ENCODE measurements at regions not wholly inside any gene's neighbourhood (a gene's known extent, or its start where the extent isn't known, plus 50 kb on each side); places are given as distances from the start of the nearest gene placed in this dataset.

- DNase-seq (ENCODE audit: low read depth), result no peak
These were observed 458.3 kb upstream of the BRINP1 start for GRCh38 chr9:119827526-119827925.

- no peak for DNase-seq (ENCODE audit: low read depth)
These were observed 457.9 kb upstream of the BRINP1 start for GRCh38 chr9:119827126-119827525.

- no peak for DNase-seq (ENCODE audit: low read depth)
These were observed 449.6 kb upstream of the BRINP1 start for GRCh38 chr9:119818726-119819435.

GRCh38 chr9:119810645-119811429 is 441.6 kb upstream of the BRINP1 start:
- no peak for DNase-seq (ENCODE audit: low read depth)

- DNase-seq (ENCODE audit: low read depth), result no peak
These were observed 434.4 kb upstream of the BRINP1 start for GRCh38 chr9:119803679-119804078.

- DNase-seq (ENCODE audit: low read depth), result no peak
These were observed 433.4 kb upstream of the BRINP1 start for GRCh38 chr9:119802621-119803020.

- DNase-seq (ENCODE audit: low read depth), result no peak
These were observed 432.9 kb upstream of the BRINP1 start for GRCh38 chr9:119802133-119802532.

GRCh38 chr9:119801311-119801710 is 432.1 kb upstream of the BRINP1 start:
- no peak for DNase-seq (ENCODE audit: low read depth)

- DNase-seq (ENCODE audit: low read depth), result no peak
These were observed 426.2 kb upstream of the BRINP1 start for GRCh38 chr9:119795395-119795794.

- DNase-seq (ENCODE audit: low read depth), result no peak
These were observed 425.6 kb upstream of the BRINP1 start for GRCh38 chr9:119794836-119795235.

GRCh38 chr9:119793218-119793617 is 424.0 kb upstream of the BRINP1 start:
- no peak for DNase-seq (ENCODE audit: low read depth)

GRCh38 chr9:119792242-119792641 is 423.0 kb upstream of the BRINP1 start:
- no peak for DNase-seq (ENCODE audit: low read depth)

- DNase-seq (ENCODE audit: low read depth), result no peak
These were observed 420.8 kb upstream of the BRINP1 start for GRCh38 chr9:119789987-119790386.

- DNase-seq (ENCODE audit: low read depth), result no peak
These were observed 419.7 kb upstream of the BRINP1 start for GRCh38 chr9:119788921-119789320.

- DNase-seq (ENCODE audit: low read depth), result no peak
These were observed 412.7 kb upstream of the BRINP1 start for GRCh38 chr9:119781886-119782285.

GRCh38 chr9:119775410-119775809 is 406.2 kb upstream of the BRINP1 start:
- no peak for DNase-seq (ENCODE audit: low read depth)

- DNase-seq (ENCODE audit: low read depth), result no peak
These were observed 404.6 kb upstream of the BRINP1 start for GRCh38 chr9:119773823-119774222.

- no peak for DNase-seq (ENCODE audit: low read depth)
These were observed 402.1 kb upstream of the BRINP1 start for GRCh38 chr9:119771341-119771740.

GRCh38 chr9:119768266-119768665 is 399.0 kb upstream of the BRINP1 start:
- no peak for DNase-seq (ENCODE audit: low read depth)

- no peak for DNase-seq (ENCODE audit: low read depth)
These were observed 396.5 kb upstream of the BRINP1 start for GRCh38 chr9:119765632-119766175.

GRCh38 chr9:119763260-119763659 is 394.0 kb upstream of the BRINP1 start:
- no peak for DNase-seq (ENCODE audit: low read depth)

- no peak for DNase-seq (ENCODE audit: low read depth)
These were observed 392.6 kb upstream of the BRINP1 start for GRCh38 chr9:119761812-119762211.

GRCh38 chr9:119758990-119759389 is 389.8 kb upstream of the BRINP1 start:
- DNase-seq (ENCODE audit: low read depth), result no peak

All from fibroblast of the conjunctiva (primary cell).